Fibroblast of the aortic adventitia (primary cell): ENCODE measurements at regions not wholly inside any gene's neighbourhood (a gene's known extent, or its start where the extent isn't known, plus 50 kb on each side); places are given as distances from the start of the nearest gene placed in this dataset.

Source experiments
- DNase-seq: peaks from one replicate; pipeline ENCODE4 v3.0.0-alpha.2; 2010; ENCODE audit warnings: low read depth
- H3K4me3 ChIP-seq: 2 replicates; pipeline ENCODE4 v1.5.1; 2011; ENCODE audit warnings: low read depth, mild to moderate bottlenecking, control low read depth, low read length, moderate library complexity
- CTCF ChIP-seq: IDR thresholded peaks from 2 replicates; pipeline ENCODE4 v1.5.1; 2011; ENCODE audit warnings: mild to moderate bottlenecking, low read length, control low read depth, inconsistent platforms; ENCODE audit not compliant: insufficient read depth

- TF ChIP-seq CTCF = no peak
- no peak overlapping the region for H3K4me3 ChIP-seq
- DNase-seq = no peak
Measured at GRCh38 chr2:96438589-96438988, 66.6 kb downstream of the NEURL3 start.

GRCh38 chr2:96437512-96437911 is 67.6 kb downstream of the NEURL3 start:
- DNase-seq = no peak
- no peak for TF ChIP-seq CTCF
- H3K4me3 ChIP-seq = no peak overlapping the region

- DNase-seq = no peak
- no peak overlapping the region for H3K4me3 ChIP-seq
- no peak for TF ChIP-seq CTCF
Measured at GRCh38 chr2:96436961-96437360, 68.2 kb downstream of the NEURL3 start.

- H3K4me3 ChIP-seq = no peak overlapping the region
- no peak for DNase-seq
- no peak for TF ChIP-seq CTCF
Measured at GRCh38 chr2:96436416-96436815, 68.7 kb downstream of the NEURL3 start.

GRCh38 chr2:96431319-96431718 is 73.8 kb downstream of the NEURL3 start:
- no peak overlapping the region for H3K4me3 ChIP-seq
- no peak for DNase-seq
- TF ChIP-seq CTCF = no peak

- no peak overlapping the region for H3K4me3 ChIP-seq
- no peak for DNase-seq
- no peak for TF ChIP-seq CTCF
Measured at GRCh38 chr2:96430394-96430988, 74.7 kb downstream of the NEURL3 start.

GRCh38 chr2:96427917-96428316 is 77.2 kb downstream of the NEURL3 start:
- no peak overlapping the region for H3K4me3 ChIP-seq
- peak; percentile 7 for DNase-seq
- no peak for TF ChIP-seq CTCF
